WTC11 (cell line): ENCODE measurements at regions not wholly inside any gene's neighbourhood (a gene's known extent, or its start where the extent isn't known, plus 50 kb on each side); places are given as distances from the start of the nearest gene placed in this dataset.

Source experiments
- ATAC-seq: fragments of 200-7000 bp; cut with Tn5 transposase; 2 replicates; pipeline ENCODE4 v1.10.0; 2021; ENCODE audit warnings: mild to moderate bottlenecking, moderate library complexity
- CTCF ChIA-PET: fragments of 300-600 bp; sonication (Branson Sonifier 250); formaldehyde crosslinking; loops from one replicate; lab custom pipeline; 2021; ENCODE audit warnings: antibody characterized with exemption; lab: Charles Lee
- POLR2A ChIA-PET: fragments of 350-600 bp; sonication (Branson Sonifier 250); formaldehyde crosslinking; loops from one replicate; lab custom pipeline; 2021; ENCODE audit warnings: antibody characterized with exemption; lab: Charles Lee
- DNase-seq: peaks from one replicate; pipeline ENCODE4 v3.0.0; 2021; ENCODE audit warnings: low spot score
- H3K27ac Mint-ChIP-seq: 2 replicates; pipeline ENCODE4 v1.8.0; 2021; ENCODE audit warnings: mixed read lengths
- H3K27me3 Mint-ChIP-seq: 2 replicates; pipeline ENCODE4 v1.8.0; 2021; ENCODE audit warnings: low read depth, mild to moderate bottlenecking, moderate library complexity, mixed read lengths
- H3K36me3 Mint-ChIP-seq: 2 replicates; pipeline ENCODE4 v1.8.0; 2021; ENCODE audit warnings: mixed read lengths
- H3K4me1 Mint-ChIP-seq: 2 replicates; pipeline ENCODE4 v1.8.0; 2022; ENCODE audit warnings: mixed read lengths
- H3K4me3 Mint-ChIP-seq: 2 replicates; pipeline ENCODE4 v1.8.0; 2021; ENCODE audit warnings: mild to moderate bottlenecking, moderate library complexity, mixed read lengths
- H3K9me3 Mint-ChIP-seq: 2 replicates; pipeline ENCODE4 v1.8.0; 2021; ENCODE audit warnings: mixed read lengths
- IRF2 ChIP-seq: sonication (generic); formaldehyde crosslinking; IDR thresholded peaks from 2 replicates; pipeline ENCODE4 v1.8.0; 2022; ENCODE audit warnings: low read depth, missing genetic modification reagents, borderline replicate concordance
- KAT7 ChIP-seq: sonication (generic); formaldehyde crosslinking; IDR thresholded peaks from 2 replicates; pipeline ENCODE4 v1.8.1; 2023; ENCODE audit warnings: missing genetic modification reagents, mild to moderate bottlenecking, borderline replicate concordance
- NR2C2 ChIP-seq: sonication (generic); formaldehyde crosslinking; IDR thresholded peaks from 2 replicates; pipeline ENCODE4 v1.8.0; 2022; ENCODE audit warnings: mild to moderate bottlenecking, missing genetic modification reagents
- PRRX2 ChIP-seq: fragments of 250-450 bp; sonication (Bioruptor Pico); IDR thresholded peaks from 2 replicates; pipeline ENCODE4 v1.8.0; 2021; ENCODE audit warnings: mild to moderate bottlenecking
- SMAD4 ChIP-seq: sonication (generic); formaldehyde crosslinking; IDR thresholded peaks from 2 replicates; pipeline ENCODE4 v1.8.0; 2022; ENCODE audit warnings: mild to moderate bottlenecking, missing genetic modification reagents
- TEAD1 ChIP-seq: sonication (generic); formaldehyde crosslinking; IDR thresholded peaks from 2 replicates; pipeline ENCODE4 v1.8.0; 2022; ENCODE audit warnings: mild to moderate bottlenecking, missing genetic modification reagents
- ZBTB21 ChIP-seq: sonication (generic); formaldehyde crosslinking; IDR thresholded peaks from 2 replicates; pipeline ENCODE4 v1.8.1; 2023; ENCODE audit warnings: mild to moderate bottlenecking, missing genetic modification reagents, borderline replicate concordance
- ZNF121 ChIP-seq: sonication (generic); formaldehyde crosslinking; IDR thresholded peaks from 2 replicates; pipeline ENCODE4 v1.8.0; 2023; ENCODE audit warnings: missing genetic modification reagents
- ZNF138 ChIP-seq: sonication (generic); formaldehyde crosslinking; conservative IDR thresholded peaks from 2 replicates; pipeline ENCODE4 v1.8.1; 2022; ENCODE audit warnings: mild to moderate bottlenecking, moderate library complexity, missing genetic modification reagents
- ZNF423 ChIP-seq: fragments of 250-450 bp; sonication (Bioruptor Pico); IDR thresholded peaks from 2 replicates; pipeline ENCODE4 v2.1.2; 2022; ENCODE audit warnings: mild to moderate bottlenecking, moderate library complexity
- TF ChIP-seq, protein P1 (sequence below): sonication (generic); formaldehyde crosslinking; IDR thresholded peaks from 2 replicates; pipeline ENCODE4 v1.8.0; 2023; ENCODE audit warnings: missing genetic modification reagents
- TF ChIP-seq, protein P2 (sequence below): sonication (generic); formaldehyde crosslinking; IDR thresholded peaks from 2 replicates; pipeline ENCODE4 v1.8.0; 2023; ENCODE audit warnings: mild to moderate bottlenecking, missing genetic modification reagents
- TF ChIP-seq, protein P3 (sequence below): sonication (generic); formaldehyde crosslinking; IDR thresholded peaks from 2 replicates; pipeline ENCODE4 v1.8.0; 2022; ENCODE audit warnings: mild to moderate bottlenecking, missing genetic modification reagents
- TF ChIP-seq, protein P4 (sequence below): sonication (generic); formaldehyde crosslinking; conservative IDR thresholded peaks from 2 replicates; pipeline ENCODE4 v1.8.1; 2023; ENCODE audit warnings: mild to moderate bottlenecking, low read depth, missing genetic modification reagents, moderate library complexity
- TF ChIP-seq, protein P5 (sequence below): fragments of 250-450 bp; sonication (Bioruptor Pico); conservative IDR thresholded peaks from 2 replicates; pipeline ENCODE4 v1.9.0; 2021; ENCODE audit warnings: mild to moderate bottlenecking

GRCh38 chr3:166764698-166765318 lies 615.3 kb downstream of the ZBBX start:
- Mint-ChIP-seq H3K27ac (no peak overlapping the region), H3K36me3 (peaks cover 32% of the 10 kb centered on the region), H3K27me3 (no peaks in the 10 kb centered on the region), H3K4me3 (no peak overlapping the region), H3K9me3 (peaks cover 33% of the 10 kb centered on the region), H3K4me1 (no peaks in the 10 kb centered on the region)
- ChIA-PET POLR2A (no interaction called here), CTCF (no interaction called here)
- TF ChIP-seq PRRX2 (no peak), NR2C2 (no peak), TEAD1 (CRISPR knock-in tag) (no peak), ZNF138 (no peak), KAT7 (CRISPR knock-in tag) (no peak), SMAD4 (CRISPR knock-in tag) (no peak), ZNF423 (CRISPR knock-in tag) (no peak), ZNF121 (CRISPR knock-in tag) (no peak), ZBTB21 (CRISPR knock-in tag) (no peak), IRF2 (CRISPR knock-in tag) (no peak)
- TF ChIP-seq, protein P1, sequence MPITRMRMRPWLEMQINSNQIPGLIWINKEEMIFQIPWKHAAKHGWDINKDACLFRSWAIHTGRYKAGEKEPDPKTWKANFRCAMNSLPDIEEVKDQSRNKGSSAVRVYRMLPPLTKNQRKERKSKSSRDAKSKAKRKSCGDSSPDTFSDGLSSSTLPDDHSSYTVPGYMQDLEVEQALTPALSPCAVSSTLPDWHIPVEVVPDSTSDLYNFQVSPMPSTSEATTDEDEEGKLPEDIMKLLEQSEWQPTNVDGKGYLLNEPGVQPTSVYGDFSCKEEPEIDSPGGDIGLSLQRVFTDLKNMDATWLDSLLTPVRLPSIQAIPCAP (CRISPR knock-in tag): no peak
- TF ChIP-seq, protein P2, sequence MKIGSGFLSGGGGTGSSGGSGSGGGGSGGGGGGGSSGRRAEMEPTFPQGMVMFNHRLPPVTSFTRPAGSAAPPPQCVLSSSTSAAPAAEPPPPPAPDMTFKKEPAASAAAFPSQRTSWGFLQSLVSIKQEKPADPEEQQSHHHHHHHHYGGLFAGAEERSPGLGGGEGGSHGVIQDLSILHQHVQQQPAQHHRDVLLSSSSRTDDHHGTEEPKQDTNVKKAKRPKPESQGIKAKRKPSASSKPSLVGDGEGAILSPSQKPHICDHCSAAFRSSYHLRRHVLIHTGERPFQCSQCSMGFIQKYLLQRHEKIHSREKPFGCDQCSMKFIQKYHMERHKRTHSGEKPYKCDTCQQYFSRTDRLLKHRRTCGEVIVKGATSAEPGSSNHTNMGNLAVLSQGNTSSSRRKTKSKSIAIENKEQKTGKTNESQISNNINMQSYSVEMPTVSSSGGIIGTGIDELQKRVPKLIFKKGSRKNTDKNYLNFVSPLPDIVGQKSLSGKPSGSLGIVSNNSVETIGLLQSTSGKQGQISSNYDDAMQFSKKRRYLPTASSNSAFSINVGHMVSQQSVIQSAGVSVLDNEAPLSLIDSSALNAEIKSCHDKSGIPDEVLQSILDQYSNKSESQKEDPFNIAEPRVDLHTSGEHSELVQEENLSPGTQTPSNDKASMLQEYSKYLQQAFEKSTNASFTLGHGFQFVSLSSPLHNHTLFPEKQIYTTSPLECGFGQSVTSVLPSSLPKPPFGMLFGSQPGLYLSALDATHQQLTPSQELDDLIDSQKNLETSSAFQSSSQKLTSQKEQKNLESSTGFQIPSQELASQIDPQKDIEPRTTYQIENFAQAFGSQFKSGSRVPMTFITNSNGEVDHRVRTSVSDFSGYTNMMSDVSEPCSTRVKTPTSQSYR (CRISPR knock-in tag): no peak
- TF ChIP-seq, protein P3, sequence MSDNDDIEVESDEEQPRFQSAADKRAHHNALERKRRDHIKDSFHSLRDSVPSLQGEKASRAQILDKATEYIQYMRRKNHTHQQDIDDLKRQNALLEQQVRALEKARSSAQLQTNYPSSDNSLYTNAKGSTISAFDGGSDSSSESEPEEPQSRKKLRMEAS (CRISPR knock-in tag): no peak
- TF ChIP-seq, protein P4, sequence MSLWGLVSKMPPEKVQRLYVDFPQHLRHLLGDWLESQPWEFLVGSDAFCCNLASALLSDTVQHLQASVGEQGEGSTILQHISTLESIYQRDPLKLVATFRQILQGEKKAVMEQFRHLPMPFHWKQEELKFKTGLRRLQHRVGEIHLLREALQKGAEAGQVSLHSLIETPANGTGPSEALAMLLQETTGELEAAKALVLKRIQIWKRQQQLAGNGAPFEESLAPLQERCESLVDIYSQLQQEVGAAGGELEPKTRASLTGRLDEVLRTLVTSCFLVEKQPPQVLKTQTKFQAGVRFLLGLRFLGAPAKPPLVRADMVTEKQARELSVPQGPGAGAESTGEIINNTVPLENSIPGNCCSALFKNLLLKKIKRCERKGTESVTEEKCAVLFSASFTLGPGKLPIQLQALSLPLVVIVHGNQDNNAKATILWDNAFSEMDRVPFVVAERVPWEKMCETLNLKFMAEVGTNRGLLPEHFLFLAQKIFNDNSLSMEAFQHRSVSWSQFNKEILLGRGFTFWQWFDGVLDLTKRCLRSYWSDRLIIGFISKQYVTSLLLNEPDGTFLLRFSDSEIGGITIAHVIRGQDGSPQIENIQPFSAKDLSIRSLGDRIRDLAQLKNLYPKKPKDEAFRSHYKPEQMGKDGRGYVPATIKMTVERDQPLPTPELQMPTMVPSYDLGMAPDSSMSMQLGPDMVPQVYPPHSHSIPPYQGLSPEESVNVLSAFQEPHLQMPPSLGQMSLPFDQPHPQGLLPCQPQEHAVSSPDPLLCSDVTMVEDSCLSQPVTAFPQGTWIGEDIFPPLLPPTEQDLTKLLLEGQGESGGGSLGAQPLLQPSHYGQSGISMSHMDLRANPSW (CRISPR knock-in tag): no peak
- ATAC-seq: no peak
- DNase-seq: no peak

DNA sequence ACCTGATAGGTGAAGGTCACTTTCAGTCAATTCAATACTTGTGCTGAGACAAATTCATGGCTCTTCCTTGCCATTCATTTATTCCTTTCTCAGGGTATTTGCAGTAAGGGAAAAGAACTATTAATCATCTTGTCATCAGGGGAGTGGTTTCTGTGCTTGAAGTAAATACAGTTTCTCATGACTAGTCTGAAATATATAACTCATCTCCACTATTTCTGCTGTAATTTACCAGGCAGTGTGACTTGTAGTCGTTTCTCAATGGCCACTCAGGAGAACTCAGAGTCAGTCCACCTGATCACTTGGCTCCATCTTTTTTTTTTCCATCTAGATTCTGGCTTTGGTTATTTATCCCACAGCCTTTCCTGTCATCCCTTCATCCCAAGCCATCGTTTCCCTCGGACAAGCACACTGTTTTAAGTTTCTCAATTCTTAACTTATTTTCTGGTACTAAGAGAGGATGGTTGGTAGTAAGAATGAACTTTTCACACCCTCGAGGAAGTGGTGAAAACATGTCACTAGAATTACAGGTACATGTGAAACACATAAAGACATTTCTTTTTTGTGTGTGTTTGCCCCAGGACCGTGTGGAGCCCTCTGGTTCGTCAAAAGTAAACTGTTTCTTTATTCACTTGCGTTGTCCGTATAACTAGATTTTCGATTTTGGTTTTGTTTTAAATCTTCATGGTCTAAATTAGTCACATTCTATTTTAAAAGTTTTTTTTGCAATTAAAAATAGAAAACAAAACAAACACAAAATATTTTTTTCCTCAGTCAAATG lies 620.2 kb downstream of the ZBBX start:
- Mint-ChIP-seq H3K27ac (no peak overlapping the region), H3K9me3 (peaks cover 32% of the 10 kb centered on the region), H3K4me3 (no peak overlapping the region), H3K27me3 (no peaks in the 10 kb centered on the region), H3K4me1 (no peaks in the 10 kb centered on the region), H3K36me3 (peaks cover 22% of the 10 kb centered on the region)
- TF ChIP-seq, protein P5, sequence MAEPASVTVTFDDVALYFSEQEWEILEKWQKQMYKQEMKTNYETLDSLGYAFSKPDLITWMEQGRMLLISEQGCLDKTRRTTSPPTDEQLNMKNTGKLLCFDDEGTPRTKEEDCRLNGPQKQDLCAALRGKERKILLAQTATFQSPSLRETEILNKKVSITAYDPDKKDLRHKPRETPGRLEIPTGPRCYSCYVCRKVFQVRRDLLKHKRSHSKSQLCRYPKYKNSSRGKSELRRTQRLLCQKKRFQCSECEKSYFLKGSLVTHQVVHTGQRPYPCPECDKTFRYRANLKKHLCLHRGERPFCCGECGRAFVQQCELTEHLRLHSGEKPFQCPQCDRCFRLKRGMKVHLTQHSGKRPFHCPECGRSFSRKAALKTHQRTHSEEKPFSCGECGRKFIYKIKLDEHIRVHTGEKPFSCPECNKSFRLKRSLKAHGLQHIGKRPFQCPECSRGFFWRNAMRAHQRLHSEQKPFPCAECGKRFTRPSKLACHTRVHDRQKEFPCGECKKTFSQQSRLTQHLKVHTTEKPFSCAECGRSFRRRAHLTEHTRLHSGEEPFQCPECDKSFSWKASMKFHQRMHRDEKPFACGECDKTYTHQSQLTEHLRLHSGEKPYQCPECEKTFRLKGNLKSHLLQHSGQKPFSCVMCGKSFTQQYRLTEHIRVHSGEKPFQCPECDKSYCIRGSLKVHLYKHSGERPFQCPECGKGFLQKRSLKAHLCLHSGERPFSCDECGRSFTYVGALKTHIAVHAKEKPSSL (CRISPR knock-in tag): no peak
- ATAC-seq (no peak), DNase-seq (no peak)
- ChIA-PET CTCF (no interaction called here), POLR2A (interaction anchor here (0.7 kb wide), 1 partner anchor 75 kb away, joined by 3 read pairs; no protein-coding TSS in a partner anchor)
